Ishikawa (cell line): ENCODE measurements at regions not wholly inside any gene's neighbourhood (a gene's known extent, or its start where the extent isn't known, plus 50 kb on each side); places are given as distances from the start of the nearest gene placed in this dataset.

Experiments used
- CEBPB ChIP-seq: IDR thresholded peaks from 2 replicates; pipeline ENCODE4 v1.6.1; 2012
- CREB1 ChIP-seq: IDR thresholded peaks from 2 replicates; pipeline ENCODE4 v1.6.1; 2012; ENCODE audit warnings: low read depth
- EGR1 ChIP-seq: IDR thresholded peaks from 2 replicates; pipeline ENCODE4 v1.6.1; 2012
- EP300 ChIP-seq: IDR thresholded peaks from 2 replicates; pipeline ENCODE4 v1.6.1; 2012; ENCODE audit warnings: borderline replicate concordance
- FOXM1 ChIP-seq: IDR thresholded peaks from 2 replicates; pipeline ENCODE4 v1.6.1; 2012; ENCODE audit warnings: low read depth, borderline replicate concordance
- NFIC ChIP-seq: IDR thresholded peaks from 2 replicates; pipeline ENCODE4 v1.6.1; 2012
- RAD21 ChIP-seq: IDR thresholded peaks from 2 replicates; pipeline ENCODE4 v1.6.1; 2012; ENCODE audit warnings: low read depth
- TAF1 ChIP-seq: IDR thresholded peaks from 2 replicates; pipeline ENCODE4 v1.6.1; 2012; ENCODE audit warnings: low read depth, mild to moderate bottlenecking
- TCF12 ChIP-seq: IDR thresholded peaks from 2 replicates; pipeline ENCODE4 v1.6.1; 2012; ENCODE audit warnings: low read depth
- TEAD4 ChIP-seq: IDR thresholded peaks from 2 replicates; pipeline ENCODE4 v1.6.1; 2012
- YY1 ChIP-seq: IDR thresholded peaks from 2 replicates; pipeline ENCODE4 v1.6.1; 2012; ENCODE audit warnings: low read depth
- ZBTB7A ChIP-seq: IDR thresholded peaks from 2 replicates; pipeline ENCODE4 v1.6.1; 2012; ENCODE audit warnings: low read depth
- TF ChIP-seq, protein P1 (sequence below): IDR thresholded peaks from 2 replicates; pipeline ENCODE4 v1.6.1; 2012
- TF ChIP-seq, protein P2 (sequence below): IDR thresholded peaks from 2 replicates; pipeline ENCODE4 v1.6.1; 2012
- TF ChIP-seq, protein P3 (sequence below): IDR thresholded peaks from 2 replicates; pipeline ENCODE4 v1.6.1; 2012; ENCODE audit warnings: low read depth, mild to moderate bottlenecking

DNA sequence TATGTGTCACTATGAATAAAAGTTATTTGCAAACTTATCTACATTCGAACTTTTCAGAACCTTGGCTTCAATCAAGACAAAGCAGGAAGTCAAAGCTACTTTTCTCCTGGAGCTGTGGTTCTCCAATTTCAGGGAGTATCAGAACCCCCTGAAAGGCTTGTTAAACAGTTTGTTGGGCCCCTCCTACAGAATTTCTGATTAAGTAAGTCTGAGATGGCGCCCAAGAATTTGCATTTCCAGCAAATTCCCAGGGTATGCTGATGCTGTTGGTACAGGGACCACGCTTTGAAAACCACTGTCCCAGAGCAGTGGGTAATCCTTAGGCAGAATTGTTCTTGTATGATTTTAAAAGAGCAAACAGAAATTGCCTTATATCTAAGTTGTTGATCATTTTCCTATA, 189.9 kb upstream of the KCNG1 start:
- TF ChIP-seq, protein P1, sequence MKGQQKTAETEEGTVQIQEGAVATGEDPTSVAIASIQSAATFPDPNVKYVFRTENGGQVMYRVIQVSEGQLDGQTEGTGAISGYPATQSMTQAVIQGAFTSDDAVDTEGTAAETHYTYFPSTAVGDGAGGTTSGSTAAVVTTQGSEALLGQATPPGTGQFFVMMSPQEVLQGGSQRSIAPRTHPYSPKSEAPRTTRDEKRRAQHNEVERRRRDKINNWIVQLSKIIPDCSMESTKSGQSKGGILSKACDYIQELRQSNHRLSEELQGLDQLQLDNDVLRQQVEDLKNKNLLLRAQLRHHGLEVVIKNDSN = no peak
- TF ChIP-seq TCF12 = no peak

DNA sequence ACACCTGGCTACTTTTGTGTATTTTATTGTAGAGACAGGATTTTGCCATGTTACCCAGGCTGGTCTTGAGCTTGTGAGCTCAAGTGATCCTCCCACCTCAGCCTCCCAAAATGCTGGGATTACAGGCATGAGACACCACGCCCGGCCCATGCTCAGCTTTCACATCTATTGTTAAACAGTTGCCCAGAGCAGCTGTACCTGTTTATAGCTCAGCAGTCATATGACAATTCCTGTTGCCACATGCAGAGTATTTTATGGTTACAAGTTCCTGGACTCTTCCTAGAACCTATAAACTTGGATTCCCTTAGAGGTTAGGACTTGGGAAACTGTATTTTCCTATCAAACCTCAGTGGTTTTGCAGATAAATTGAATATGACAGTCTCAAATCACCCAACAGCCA, 188.3 kb upstream of the KCNG1 start:
- TF ChIP-seq EGR1 (no peak), TEAD4 (no peak), RAD21 (no peak)

DNA sequence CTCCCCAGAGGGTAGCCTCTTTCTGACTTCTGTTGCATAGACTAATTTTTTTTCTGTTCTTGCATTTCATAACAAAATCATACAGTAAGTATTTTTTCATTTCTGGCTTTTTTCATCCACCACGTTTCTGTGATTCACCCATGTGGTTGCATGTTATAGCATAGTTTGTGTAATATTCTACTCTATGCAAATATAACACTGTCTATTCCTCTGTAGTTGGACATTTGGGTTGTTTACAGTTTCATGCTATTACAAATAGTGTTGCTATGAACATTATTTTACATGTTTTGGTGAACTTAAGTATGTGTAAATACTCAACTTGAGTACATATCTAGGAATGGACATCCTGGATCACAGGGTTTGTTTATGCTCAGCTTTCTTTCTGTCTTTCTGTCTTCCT, 187.2 kb upstream of the KCNG1 start:
- TF ChIP-seq YY1 = no peak
- TF ChIP-seq, protein P2, sequence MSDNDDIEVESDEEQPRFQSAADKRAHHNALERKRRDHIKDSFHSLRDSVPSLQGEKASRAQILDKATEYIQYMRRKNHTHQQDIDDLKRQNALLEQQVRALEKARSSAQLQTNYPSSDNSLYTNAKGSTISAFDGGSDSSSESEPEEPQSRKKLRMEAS = no peak
- TF ChIP-seq RAD21 = no peak
- TF ChIP-seq CEBPB = no peak
- no peak for TF ChIP-seq TCF12
- no peak for TF ChIP-seq NFIC
- no peak for TF ChIP-seq EP300
- TF ChIP-seq CREB1 = no peak
- TF ChIP-seq, protein P1 = no peak

DNA sequence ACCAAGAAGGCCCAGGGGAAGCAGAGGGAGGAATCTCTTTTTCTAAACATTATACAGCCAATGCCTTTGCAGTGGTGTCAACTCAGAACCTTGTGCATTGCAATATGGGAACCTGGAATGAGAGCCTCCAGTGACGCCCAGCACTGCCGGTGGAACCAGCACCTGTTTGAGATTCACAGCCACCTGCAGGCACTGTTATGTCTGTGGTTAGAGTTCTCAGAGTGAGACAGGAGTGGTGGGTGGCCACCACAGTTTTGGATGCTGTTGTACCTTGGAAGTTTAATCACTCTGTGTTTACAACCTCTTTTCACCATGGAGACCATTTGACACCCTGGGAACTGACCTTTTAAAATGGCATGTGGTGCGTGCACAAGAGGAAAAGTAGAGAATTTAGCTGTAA, 185.3 kb upstream of the KCNG1 start:
- TF ChIP-seq, protein P3, sequence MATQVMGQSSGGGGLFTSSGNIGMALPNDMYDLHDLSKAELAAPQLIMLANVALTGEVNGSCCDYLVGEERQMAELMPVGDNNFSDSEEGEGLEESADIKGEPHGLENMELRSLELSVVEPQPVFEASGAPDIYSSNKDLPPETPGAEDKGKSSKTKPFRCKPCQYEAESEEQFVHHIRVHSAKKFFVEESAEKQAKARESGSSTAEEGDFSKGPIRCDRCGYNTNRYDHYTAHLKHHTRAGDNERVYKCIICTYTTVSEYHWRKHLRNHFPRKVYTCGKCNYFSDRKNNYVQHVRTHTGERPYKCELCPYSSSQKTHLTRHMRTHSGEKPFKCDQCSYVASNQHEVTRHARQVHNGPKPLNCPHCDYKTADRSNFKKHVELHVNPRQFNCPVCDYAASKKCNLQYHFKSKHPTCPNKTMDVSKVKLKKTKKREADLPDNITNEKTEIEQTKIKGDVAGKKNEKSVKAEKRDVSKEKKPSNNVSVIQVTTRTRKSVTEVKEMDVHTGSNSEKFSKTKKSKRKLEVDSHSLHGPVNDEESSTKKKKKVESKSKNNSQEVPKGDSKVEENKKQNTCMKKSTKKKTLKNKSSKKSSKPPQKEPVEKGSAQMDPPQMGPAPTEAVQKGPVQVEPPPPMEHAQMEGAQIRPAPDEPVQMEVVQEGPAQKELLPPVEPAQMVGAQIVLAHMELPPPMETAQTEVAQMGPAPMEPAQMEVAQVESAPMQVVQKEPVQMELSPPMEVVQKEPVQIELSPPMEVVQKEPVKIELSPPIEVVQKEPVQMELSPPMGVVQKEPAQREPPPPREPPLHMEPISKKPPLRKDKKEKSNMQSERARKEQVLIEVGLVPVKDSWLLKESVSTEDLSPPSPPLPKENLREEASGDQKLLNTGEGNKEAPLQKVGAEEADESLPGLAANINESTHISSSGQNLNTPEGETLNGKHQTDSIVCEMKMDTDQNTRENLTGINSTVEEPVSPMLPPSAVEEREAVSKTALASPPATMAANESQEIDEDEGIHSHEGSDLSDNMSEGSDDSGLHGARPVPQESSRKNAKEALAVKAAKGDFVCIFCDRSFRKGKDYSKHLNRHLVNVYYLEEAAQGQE = no peak
- TF ChIP-seq YY1 (no peak), NFIC (no peak), TEAD4 (no peak), CEBPB (no peak), TAF1 (no peak), EGR1 (no peak), TCF12 (no peak), FOXM1 (no peak), ZBTB7A (no peak), CREB1 (no peak)
- TF ChIP-seq, protein P1 = no peak
- TF ChIP-seq, protein P2 = no peak

DNA sequence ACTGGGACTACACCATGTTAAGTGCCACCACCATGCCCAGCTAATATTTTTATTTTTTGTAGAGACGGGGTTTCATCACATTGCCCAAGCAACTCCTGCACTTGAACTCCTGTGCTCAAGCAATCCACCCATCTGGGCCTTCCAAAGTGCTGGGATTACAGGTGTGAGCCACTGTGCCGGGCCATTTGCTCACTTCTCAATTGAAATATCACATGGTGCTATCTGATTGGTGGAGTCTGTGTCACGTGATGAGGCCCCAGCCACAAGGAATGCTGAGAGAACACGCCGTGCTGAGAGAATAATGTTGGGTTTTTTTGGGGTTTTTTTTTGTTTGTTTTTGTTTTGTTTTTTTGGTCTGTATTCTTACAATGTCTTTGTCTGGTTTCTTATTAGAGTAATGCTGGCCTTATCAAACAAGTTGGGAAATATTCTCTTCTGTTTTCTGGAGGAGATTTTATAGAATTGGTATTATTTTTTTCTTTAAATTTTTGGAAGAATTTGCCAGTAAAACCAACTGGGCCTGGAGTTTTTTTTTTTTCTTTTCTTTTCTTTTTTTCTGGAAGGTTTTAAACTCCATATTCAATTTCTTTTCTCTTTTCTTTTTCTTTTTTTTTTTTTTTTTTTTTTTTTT, 183.2 kb upstream of the KCNG1 start:
- TF ChIP-seq ZBTB7A (no peak), FOXM1 (no peak), CREB1 (no peak), RAD21 (no peak), YY1 (no peak)
- TF ChIP-seq, protein P1 = peak; percentile 79
- TF ChIP-seq, protein P2 = 0 out of 2 replicates have a peak, but pooled peaks have one; percentile 19

DNA sequence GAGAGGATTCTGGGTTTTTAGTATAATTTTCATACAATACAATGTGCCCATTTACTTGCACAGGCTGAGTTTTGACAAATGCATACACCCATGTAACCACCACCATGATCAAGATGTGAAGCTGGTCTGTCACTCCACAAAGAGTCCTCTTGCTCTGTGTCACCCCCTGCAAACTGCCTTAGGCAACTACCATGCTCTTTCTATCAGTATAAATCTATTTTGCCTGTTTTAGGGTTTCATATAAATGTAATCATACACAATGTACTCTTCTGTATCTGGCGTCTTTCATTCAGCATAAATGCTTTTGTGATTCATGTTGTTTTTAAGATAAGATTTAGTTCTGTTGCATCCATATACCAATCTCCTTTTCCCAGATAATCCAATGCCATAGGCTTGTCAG, 181.9 kb upstream of the KCNG1 start:
- TF ChIP-seq EGR1 = no peak

DNA sequence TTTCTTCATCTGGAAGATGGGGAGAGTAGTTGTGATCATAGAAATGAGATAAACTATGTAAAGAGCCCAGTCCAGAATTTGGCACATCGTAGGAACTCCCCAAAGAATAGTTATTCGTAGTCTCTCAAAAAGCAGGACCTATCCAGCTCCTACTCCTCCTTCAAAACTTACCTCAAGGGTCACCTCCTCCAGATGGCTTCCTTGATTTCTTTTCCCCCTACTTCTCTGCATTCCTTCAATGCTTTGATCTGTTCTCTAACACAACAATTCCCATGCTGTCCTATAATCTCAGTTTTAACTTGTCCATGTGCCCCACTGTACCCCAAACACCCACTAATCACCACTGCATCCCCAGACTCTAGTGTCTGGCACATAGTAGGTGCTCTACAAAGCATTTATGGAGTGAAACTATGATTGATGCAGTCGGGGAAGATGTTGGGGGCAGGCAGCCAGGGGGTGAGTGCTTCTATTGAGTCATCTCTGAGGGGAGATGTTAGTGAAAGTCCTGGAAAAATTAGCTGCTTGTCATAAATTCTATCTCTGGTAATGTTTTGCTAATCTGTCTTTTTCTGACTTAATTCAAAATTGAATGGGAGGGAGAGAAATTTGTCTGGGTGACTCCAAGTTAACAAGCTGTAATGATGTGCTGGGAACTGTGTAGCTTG, 181.3 kb upstream of the KCNG1 start:
- TF ChIP-seq RAD21 (no peak), CREB1 (no peak), NFIC (no peak), FOXM1 (no peak), TCF12 (no peak), EGR1 (no peak), TAF1 (no peak), TEAD4 (no peak), CEBPB (no peak)
- TF ChIP-seq, protein P3 = no peak
- TF ChIP-seq, protein P1 = no peak
- TF ChIP-seq, protein P2 = no peak
